Endometrial microvascular endothelial cells (primary cell): ENCODE measurements at regions not wholly inside any gene's neighbourhood (a gene's known extent, or its start where the extent isn't known, plus 50 kb on each side); places are given as distances from the start of the nearest gene placed in this dataset.

Experiments used
- in situ Hi-C: cut with HindIII; loops from 2 replicates; pipeline ENCODE4 v1.10.0; 2017; ENCODE audit warnings: low sequenced_read_pairs, low pct_unique_long_range_greater_than_20kb; ENCODE audit errors: inconsistent ontology term

GRCh38 chr1:234721476-234722269 lies 111.7 kb upstream of the IRF2BP2 start:
- in situ Hi-C loops, result loop anchor here (10.0 to 25.0 kb wide), 2 partner anchors 109 to 253 kb away; partner anchors contain the start of gene IRF2BP2

GRCh38 chr1:234720709-234721441 lies 110.9 kb upstream of the IRF2BP2 start:
- in situ Hi-C loops, result loop anchor here (10.0 to 25.0 kb wide), 2 partner anchors 109 to 254 kb away; partner anchors contain the start of gene IRF2BP2

- in situ Hi-C loops, result loop anchor here (10.0 to 25.0 kb wide), 2 partner anchors 107 to 255 kb away; partner anchors contain the start of gene IRF2BP2
Observed at GRCh38 chr1:234719454-234720251, 109.7 kb upstream of the IRF2BP2 start.

- in situ Hi-C loops, result loop anchor here (25.0 kb wide), 1 partner anchor 106 kb away; the partner anchor contains the start of gene IRF2BP2
Observed at GRCh38 chr1:234718496-234719453, 108.8 kb upstream of the IRF2BP2 start.

- in situ Hi-C loops, result loop anchor here (25.0 kb wide), 1 partner anchor 105 kb away; the partner anchor contains the start of gene IRF2BP2
Observed at GRCh38 chr1:234716908-234717375, 107.0 kb upstream of the IRF2BP2 start.

- in situ Hi-C loops, result loop anchor here (25.0 kb wide), 1 partner anchor 103 kb away; the partner anchor contains the start of gene IRF2BP2
Observed at GRCh38 chr1:234715252-234716014, 105.5 kb upstream of the IRF2BP2 start.

- in situ Hi-C loops, result loop anchor here (25.0 kb wide), 1 partner anchor 102 kb away; the partner anchor contains the start of gene IRF2BP2
Observed at GRCh38 chr1:234713859-234714258, 103.9 kb upstream of the IRF2BP2 start.

- in situ Hi-C loops, result loop anchor here (25.0 kb wide), 1 partner anchor 101 kb away; the partner anchor contains the start of gene IRF2BP2
Observed at GRCh38 chr1:234713440-234713839, 103.5 kb upstream of the IRF2BP2 start.

GRCh38 chr1:234712891-234713305 lies 102.9 kb upstream of the IRF2BP2 start:
- in situ Hi-C loops, result loop anchor here (25.0 kb wide), 1 partner anchor 101 kb away; the partner anchor contains the start of gene IRF2BP2

GRCh38 chr1:234710936-234711724 lies 101.2 kb upstream of the IRF2BP2 start:
- in situ Hi-C loops, result loop anchor here (25.0 kb wide), 1 partner anchor 99 kb away; the partner anchor contains the start of gene IRF2BP2

GRCh38 chr1:234710381-234710780 lies 100.4 kb upstream of the IRF2BP2 start:
- in situ Hi-C loops, result loop anchor here (25.0 kb wide), 1 partner anchor 98 kb away; the partner anchor contains the start of gene IRF2BP2

- in situ Hi-C loops, result loop anchor here (25.0 kb wide), 1 partner anchor 97 kb away; the partner anchor contains the start of gene IRF2BP2
Observed at GRCh38 chr1:234709473-234710228, 99.7 kb upstream of the IRF2BP2 start.

GRCh38 chr1:234708700-234709395 lies 98.9 kb upstream of the IRF2BP2 start:
- in situ Hi-C loops, result loop anchor here (25.0 kb wide), 1 partner anchor 97 kb away; the partner anchor contains the start of gene IRF2BP2

GRCh38 chr1:234707641-234708040 lies 97.7 kb upstream of the IRF2BP2 start:
- in situ Hi-C loops, result loop anchor here (25.0 kb wide), 1 partner anchor 95 kb away; the partner anchor contains the start of gene IRF2BP2
